HFF-Myc (cell line): ENCODE measurements at regions not wholly inside any gene's neighbourhood (a gene's known extent, or its start where the extent isn't known, plus 50 kb on each side); places are given as distances from the start of the nearest gene placed in this dataset.

Experiments
- DNase-seq: peaks from one replicate; pipeline ENCODE4 v3.0.0-alpha.2; 2011; ENCODE audit warnings: low read depth; ENCODE audit errors: extremely low read depth
- H3K4me3 ChIP-seq: replicated peaks from 2 replicates; pipeline ENCODE4 v1.5.1; 2011; ENCODE audit warnings: low read depth, mild to moderate bottlenecking, control low read depth, low read length
- CTCF ChIP-seq: IDR thresholded peaks from 2 replicates; pipeline ENCODE4 v1.5.1; 2012; ENCODE audit warnings: mild to moderate bottlenecking, low read depth, low read length, control low read depth; ENCODE audit errors: missing control alignments

DNA sequence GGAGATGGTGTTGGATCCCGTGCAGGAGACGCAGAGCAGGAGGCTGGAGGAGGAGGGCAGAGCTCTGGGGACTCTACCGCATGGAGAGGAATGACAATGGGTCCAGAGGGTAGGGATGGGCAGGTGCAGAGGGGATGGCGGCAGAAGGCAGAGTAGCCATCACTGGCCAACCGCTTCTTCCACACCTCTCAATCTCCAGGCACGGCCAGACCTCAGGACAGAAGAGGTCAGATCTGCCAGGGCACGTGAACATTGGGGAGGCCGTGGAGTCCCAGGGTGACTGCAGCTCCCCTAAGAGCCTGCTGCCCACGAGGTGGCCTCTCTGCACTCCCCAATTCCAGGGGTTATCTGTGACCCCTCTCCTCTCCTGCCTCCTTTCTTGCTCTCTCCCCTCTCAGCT is 162.7 kb upstream of the HDAC4 start:
- no peak for TF ChIP-seq CTCF
- H3K4me3 ChIP-seq = no peak overlapping the region
- no peak for DNase-seq

DNA sequence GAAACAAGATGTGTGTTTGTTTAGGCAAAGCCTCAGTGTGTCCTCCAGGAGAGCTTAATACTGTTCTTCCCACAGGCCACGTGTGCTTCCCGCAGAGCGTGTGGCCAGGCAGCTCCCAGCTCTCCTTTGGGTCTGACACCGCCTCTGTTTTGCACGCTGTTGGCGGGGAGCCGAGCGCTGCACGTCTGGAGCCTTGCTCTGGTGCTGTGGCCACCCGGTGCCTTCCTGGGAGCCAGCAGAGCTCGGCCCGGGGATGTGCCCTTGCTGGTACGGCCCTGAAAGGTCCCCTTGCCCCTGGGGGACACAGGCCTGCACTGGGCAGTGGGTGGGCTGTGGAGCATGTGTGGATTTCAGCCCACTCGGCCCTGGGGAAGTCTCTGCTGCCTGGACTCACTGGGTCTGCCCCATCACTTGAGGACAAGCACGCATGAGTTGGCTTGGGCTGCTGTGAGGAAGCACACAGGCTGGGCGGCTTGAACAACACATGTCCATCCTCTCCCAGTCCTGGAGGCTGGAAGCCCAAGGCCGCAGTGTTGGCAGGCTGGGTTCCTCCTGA is 160.7 kb upstream of the HDAC4 start:
- DNase-seq = peak; percentile 91
- no peak for TF ChIP-seq CTCF

GRCh38 chr2:239559417-239560261 is 158.8 kb upstream of the HDAC4 start:
- TF ChIP-seq CTCF = no peak
- H3K4me3 ChIP-seq = no peak overlapping the region
- no peak for DNase-seq

More for the DNA sequence above, 160.7 kb upstream of the HDAC4 start:
- H3K4me3 ChIP-seq = no peak overlapping the region

DNA sequence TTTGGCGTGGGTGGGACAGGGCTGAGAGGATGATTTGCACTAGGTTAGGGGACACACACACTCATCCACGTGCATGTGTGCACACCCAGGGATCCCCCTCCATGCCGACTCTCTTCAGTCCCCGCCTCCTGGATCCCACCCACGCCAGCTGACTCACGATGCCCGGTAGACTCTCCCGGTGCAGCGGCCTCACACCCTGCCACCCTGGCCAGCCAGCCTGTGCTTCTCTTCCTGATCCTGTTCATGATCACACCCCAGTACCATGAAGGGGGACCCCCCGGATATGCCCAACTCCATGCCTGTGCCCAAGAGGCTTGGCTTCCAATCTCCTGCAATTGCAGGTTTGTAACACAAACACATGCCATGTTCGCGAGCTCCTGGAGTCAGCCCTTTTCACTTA is 157.8 kb upstream of the HDAC4 start:
- no peak for DNase-seq
- H3K4me3 ChIP-seq = no peak overlapping the region
- no peak for TF ChIP-seq CTCF

DNA sequence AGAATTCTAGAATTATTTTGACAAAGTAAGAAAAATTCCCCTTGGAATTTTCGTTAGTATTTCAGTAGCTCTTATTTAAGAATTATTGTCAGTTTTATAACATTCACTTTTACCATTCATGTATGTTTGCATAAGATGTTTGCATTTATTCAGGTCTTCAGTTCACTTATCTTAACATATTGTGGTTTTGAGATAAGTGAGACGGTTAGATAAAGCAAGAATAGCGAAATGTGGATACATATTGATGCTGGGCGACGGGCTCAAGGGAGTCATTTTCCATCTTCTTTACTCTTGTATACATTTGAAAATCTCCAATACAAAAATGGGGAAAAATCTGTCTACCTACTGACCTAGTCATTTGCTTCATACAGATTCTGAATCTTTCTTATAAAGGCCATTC is 156.7 kb upstream of the HDAC4 start:
- DNase-seq = no peak
- no peak for TF ChIP-seq CTCF
- no peak overlapping the region for H3K4me3 ChIP-seq

GRCh38 chr2:239555571-239555905 is 154.7 kb upstream of the HDAC4 start:
- DNase-seq = no peak
- TF ChIP-seq CTCF = no peak
- no peak overlapping the region for H3K4me3 ChIP-seq
